ENCODE measurements at regions not wholly inside any gene's neighbourhood (a gene's known extent, or its start where the extent isn't known, plus 50 kb on each side); places are given as distances from the start of the nearest gene placed in this dataset.
A peak's percentile ranks its signal among the peaks of the same experiment; 100 is the strongest.
"Not testable (repeated sequence)": the region's sequence is repeated elsewhere in the genome, so short reads cannot be mapped to it uniquely, and the experiment has no call there.

DNA sequence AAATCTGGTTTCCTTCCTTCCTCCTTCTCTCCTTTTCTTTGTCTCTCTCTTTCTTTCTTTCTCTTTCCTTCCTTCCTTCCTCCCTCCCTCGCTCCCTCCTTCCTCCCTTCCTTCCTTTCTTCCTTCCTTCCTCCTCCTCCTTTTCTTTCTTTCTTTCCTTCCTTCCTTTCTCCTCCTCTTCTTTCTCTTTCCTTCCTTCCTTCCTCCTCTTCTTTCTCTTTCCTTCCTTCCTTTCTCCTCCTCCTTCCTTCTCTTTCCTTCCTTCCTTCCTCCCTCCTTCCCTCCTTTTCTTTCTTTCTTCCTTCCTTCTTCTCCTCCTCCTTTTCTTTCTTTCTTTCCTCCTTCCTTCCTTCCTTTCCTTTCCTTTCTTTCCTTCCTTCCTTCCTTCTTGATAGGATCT is 61.2 kb downstream of the VIP start:
- DNase-seq: no peak

DNA sequence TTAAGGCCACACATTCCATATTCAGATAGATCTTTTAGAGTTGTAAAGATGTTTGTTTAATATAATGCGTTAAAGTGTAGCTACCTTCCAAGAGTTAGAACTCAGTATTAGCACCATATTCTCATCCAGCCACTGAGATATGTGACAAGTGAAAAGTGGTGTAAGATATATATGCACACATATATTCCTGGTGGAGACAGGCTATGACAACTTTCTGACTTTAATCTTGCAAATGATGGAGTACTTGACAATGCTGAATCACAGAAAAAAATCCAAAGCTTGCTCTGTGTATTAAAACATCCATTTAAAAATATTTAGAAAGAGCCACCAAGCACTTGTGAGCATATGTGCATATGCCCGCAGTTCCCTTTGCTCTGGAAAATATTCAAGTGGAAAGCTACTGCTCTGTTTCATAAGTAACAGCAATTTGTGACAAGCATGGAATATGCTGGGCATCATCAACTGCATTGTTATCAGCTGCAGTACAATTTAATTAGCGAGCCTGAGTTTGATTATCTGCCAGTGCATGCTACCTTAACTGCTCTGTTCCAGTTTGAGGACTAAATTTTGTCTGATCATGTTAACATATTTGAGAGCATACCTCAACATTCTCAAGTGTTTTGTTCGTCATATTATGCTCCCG is 64.8 kb downstream of the VIP start:
- no peak for DNase-seq

DNA sequence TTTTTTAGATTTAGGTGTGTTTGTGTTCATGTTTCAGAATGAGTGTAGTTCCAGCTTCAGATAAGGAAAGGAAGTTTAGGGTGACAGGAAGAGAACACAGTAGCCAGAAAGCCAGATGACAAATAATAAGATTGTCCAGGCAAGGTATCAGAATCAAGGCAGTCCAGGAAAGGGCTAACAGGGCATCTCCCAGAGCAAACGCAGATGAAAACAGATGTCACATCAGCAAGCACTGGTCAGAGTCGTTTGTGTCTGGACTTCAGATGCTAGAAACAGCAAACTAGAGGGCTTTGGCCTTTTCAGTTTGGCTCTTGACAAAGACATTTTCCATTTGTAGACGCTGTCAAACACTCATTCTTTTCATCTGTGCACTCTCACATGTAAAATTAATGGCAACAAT is 65.5 kb downstream of the VIP start:
- no peak for DNase-seq

DNA sequence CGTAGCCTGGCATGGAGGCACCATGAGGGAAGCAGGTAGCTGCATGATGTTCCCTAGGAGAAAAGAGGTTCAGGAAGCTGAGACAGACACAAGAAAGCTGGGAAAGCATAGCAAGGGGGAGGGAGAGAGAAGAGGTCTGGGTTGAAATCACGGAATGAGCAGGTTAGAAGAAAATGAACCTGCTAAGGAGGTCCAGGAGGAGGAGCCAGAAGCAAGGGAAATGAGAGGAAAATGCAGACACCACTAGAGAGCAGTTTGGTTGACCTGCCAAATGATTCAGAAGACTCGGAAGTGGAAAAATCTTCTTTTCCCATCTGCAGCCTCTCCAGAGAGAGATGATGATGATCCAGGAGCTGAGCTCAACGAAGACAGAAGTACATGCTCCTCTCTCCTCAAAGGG is 70.9 kb downstream of the VIP start:
- DNase-seq: no peak

DNA sequence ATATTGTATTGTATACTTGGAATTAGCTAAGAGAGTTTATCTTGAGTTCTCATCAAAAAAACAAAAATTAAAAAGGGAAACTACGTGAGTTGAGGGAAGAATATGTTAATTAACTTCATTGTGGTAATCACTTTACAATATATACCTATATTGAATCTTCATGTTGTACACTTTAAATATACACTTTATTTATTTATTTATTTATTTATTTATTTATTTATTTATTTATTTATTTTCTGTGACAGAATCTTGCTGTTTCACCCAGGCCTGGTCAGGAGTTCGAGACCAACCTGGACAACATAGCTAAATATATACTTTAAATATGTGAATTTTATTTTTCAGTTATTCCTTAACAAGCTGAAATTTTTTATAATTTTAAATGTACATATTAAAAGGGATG is 74.1 kb downstream of the VIP start:
- DNase-seq: no peak

DNA sequence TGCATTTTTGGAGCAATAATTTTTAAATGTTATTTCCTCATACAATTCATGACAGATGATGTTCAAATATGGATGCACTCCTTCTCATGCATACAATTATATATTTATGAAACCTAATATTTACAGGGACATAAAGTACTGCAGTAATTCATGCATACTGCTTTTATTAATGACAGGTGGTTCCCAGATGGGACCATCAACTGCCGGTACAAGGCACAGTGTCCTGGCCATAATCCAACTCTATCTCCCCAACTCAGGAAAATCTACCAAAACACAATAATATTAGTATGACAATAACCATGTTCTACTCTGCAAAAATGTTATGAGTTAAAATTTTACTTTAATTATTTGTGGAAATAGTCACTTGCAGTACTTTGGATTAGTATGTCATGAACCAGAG is 77.8 kb downstream of the VIP start:
- DNase-seq: no peak

DNA sequence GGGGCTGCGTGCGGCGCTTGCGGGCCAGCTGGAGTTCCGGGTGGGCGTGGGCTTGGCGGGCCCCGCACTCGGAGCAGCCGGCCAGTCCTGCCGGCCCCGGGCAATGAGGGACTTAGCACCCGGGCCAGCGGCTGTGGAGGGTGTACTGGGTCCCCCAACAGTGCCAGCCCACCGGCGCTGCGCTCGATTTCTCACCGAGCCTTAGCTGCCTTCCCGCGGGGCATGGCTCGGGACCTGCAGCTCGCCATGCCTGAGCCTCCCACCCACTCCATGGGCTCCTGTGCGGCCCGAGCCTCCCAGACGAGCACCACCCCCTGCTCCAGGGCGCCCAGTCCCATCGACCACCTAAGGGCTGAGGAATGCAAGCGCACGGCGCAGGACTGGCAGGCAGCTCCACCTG is 83.8 kb downstream of the VIP start:
- DNase-seq: not testable (repeated sequence)

DNA sequence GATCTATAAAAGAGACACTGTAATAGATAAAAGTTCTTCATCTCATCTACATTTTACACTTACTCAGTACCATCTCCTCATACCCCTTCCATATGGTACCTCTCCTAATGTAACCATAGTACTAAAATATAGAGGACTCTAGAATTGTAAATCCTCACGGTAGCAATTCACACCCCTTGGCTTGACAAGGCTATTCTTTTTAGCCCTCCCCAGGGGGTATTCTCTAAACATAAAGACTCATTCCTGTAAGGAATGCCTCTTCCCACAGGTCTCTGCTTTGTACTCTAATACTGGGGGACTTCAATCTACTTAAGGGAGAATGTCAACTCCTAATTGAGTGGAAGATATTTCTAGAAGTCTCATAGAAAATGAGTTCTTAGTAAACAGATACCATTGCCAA is 85.9 kb downstream of the VIP start:
- no peak for DNase-seq

DNA sequence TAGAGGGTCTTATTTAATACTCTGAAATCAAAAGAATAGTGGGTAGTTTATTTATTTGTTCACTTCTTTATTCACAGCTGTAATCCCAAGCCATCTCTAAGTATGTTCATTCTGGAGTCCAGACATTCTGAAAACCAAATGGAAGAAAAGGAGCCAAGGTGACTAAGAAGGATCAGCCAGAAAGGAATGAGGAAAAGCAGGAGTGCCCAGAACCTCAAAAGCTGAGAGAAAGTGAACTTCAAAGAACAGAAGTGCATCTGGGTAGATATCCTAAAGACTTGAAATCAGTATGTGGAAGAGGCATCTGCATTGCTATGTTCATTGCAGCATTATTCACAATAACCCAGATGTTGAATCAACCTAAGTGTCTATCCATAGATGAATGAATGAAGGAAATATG is 94.8 kb downstream of the VIP start:
- no peak for DNase-seq

DNA sequence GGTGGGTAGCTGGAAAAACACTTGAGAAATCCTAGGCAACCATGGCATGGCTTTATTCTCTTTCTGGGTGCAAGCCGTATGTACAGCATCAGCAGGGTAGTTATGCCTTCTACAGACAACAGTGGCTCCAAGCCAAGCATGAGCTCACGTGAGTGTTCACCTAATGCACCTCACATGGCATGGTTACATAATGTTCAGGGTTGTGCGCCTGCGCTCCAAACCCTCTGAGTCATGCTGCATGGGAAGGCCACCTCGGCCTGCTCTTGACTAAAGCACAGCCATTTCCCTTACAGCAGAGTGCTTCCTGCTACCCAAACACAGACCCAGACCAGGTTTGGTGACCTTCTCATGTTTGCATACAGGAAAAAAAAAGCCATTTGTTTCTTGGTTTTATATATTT is 96.2 kb downstream of the VIP start:
- no peak for DNase-seq

DNA sequence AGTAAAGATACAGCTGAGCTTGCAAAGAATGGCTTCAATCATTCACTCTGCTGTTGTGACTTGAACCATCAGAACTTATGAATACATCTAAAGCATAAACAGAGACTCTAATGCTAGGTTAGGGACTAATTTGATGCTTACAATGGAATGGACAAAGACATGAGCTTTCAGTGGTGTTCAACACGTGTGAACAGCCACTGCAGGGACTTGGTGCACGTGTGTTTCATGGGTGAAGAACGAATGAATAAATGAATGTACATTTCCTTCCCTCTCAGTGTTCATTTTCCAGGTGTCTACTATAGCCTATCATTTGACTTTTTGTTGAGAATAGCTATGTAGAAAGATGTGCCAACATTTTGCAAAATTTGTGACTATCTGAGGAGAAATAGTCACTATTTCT is 98.3 kb downstream of the VIP start:
- DNase-seq: no peak

DNA sequence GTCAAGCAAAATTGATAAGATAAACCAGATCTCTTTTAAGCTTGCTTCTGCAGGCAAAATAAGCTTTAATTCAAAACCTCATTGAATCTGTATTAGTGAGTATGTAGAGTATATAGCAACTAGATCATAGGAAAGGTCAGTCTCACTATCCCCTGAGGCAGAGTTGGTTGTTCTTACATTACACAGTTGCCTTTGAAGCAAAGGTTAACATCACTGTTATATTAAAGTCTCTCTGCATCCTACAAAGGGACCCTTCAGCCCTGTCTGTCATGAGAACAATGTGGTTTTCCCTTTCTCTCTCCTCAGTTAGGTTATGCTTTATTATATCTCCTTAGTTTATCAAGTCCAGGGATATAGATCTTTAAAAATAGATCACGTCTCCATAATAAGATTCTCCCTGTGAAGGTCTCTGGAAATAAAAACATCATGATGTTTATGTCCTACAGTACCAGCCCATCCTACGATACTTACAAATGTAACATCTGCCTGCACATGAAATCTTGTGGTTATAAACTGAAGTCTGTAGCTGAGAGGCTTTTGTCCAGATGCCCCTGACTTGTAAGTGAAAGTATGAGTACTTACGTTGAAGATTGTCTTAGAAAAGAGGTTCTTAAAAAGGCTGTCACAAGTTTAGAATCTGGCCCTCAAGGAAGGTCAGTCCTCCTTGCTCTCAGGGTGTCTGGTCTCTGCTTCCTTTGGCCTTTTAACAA is 103.6 kb downstream of the VIP start:
- DNase-seq: no peak

DNA sequence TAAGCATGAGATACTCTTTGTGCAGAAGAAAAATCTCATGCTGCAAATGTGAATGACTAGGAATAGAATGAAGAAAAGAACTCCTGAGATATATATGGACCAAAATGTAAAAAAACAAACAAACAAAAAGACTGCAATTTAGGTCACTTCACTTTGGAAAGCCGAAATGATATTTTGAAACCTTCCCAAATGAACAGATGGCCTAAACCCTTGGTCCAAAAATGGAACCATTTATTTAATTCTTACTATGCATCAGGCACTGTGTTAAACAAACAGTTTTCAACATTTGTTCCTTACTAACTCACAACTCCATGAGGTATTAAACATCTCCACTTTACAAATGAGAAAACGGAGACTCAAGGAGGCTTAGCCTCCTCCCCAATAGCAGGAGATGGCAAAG is 107.5 kb downstream of the VIP start:
- no peak for DNase-seq

DNA sequence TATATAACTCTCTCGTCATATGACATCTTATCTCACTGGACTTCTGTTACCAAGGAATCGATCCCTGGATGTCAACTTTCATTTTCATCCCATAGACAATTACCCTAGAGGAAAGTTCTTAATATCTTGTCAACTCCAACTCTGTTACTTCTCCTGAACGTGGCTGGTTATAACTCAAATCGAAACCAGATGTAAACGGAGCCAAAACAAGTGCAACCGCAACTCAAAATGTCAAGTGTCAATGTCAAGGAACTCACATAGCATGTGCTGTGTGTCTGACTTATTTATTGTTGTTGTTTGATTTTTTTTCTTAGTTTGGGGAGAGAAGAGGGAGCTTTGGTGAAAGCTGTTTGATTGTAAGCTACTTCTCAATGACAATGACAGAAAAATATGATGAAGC is 108.6 kb downstream of the VIP start:
- no peak for DNase-seq

DNA sequence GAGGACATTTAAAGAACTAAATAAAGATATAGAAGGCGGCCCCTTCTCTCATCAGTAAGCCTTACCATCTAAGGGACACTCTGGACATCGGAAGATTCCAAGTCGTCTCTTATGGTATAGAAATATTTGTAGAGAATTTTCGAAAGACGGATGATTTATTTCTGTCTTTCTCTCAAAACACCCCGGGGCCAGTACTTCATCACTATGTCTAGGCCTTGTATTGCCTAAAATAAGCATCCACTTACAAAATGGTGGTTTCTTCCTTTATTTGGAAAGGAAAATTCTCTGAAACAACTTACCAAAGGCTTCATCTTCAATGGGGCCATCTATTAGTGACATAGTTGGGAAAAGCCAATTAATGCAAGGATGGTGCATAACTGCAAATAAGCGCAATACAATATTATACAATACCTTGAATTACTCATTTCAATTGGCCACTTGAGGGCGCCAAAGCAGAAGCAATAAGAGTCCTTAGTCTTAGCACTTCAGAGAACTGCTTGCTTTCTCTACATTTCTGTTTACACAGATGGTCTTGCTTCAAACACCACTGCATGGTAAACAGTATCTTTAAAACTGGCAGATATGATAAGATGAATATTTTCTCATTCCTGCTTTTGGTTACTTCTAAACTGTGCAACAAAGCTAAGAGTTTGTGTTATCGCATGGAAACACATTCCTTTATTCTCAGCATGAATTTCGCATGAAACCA is 113.2 kb downstream of the VIP start:
- DNase-seq: peak; percentile 27

DNA sequence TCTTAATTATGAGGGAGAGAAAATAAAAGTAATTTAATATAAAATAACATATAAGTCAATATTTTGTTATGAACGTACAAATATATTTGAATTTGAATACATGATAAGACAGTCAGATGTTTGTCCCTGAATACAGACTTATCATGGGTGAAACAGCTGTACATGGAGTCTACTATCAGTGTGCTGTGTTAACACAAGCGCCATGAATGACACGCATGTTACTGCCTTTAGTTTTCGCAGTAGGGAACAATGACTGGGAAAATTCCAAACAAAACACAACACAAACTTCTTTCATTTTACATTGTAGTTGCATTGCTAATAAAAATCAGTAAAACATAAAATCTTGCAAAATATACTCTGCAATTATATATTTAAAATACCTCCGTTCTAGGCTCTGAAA is 108.6 kb downstream of the FBXO5 start:
- no peak for DNase-seq

DNA sequence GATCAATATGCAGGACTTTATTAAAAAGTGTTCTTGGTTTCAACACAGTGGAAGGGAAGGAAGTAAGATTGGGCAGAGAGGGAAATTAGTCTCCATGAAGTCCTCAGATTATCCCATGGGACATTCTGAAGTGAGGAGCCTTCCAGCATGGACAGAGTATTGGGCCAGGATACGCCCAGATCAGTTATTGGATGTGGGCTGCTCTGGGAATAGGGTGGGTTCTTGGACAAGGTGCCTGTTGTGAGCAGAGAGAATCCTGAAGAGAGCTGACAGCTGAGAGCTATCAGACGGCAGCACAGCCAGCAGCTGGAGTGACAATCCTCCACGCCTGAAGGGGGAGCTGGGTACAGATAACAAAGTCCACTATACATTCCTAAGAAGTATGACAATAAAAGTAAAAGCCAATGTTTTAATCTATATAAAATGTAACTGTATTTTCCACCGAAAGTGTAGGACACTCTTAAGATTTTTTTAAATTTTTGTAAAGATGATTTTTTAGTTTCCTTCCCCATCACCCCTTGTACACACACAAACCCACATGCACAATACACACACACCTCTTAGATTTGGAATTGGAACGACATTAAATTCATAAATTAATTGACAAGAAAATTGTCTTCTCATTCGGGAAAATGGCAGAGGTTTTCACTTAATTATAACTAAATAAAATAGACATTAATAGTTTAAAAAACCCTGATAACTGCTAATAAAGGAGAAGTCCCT is 107.8 kb downstream of the FBXO5 start:
- DNase-seq: peak; percentile 30

DNA sequence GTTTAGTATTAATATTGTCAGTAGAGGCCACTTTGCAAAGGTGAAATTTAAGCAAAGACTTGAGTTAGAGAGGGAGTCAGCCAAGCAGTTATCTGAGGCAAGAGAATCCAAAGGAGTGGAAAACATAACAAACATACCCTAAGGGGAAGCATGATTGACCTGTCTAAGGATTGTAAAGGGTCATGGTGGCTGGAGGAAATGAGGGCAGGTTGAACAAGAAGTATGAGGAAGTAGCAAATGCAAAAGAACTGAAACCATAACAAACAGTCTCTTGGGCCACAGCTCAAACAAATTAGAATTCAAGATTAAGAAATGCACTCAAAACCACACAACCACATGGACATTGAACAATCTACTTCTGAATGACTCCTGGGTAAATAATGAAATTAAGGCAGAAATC is 103.2 kb downstream of the FBXO5 start:
- DNase-seq: no peak

DNA sequence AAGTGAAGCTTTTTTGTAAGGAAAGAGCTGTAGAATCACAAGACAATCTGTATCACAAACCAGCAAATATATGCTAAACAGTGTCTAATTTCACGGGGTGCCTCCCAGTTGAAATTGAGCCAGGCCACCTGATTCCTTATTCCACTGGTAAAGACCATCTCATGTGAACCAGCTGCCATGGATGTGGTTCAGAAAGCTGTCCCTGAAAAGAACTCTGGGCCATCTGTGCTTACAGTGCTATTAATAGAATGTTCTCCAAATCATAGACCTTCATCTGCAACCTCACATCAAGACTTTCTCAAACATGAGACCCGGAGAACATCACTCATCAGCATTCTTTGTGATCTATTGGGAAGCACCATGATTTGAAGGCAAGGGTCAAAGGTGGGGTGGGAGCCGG is 89.7 kb downstream of the FBXO5 start:
- DNase-seq: no peak

DNA sequence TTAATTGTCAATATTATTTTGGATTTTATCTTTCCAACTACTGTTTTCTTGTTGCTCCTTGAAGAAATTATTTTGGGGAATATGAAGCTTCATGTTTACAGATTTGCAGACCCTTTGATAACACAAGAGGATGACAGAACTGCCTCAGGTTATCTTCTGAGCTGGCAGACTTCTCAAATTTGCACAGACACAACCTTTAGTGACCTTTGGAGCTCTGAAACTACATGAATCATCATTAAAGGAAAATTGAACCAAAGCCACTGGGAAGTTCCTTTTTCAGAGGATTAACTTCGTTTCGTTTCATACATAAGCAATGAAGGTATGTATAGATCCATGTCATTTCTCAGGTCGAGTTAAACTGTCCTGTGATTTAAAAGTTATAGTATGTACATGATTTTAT is 85.9 kb downstream of the FBXO5 start:
- no peak for DNase-seq

DNA sequence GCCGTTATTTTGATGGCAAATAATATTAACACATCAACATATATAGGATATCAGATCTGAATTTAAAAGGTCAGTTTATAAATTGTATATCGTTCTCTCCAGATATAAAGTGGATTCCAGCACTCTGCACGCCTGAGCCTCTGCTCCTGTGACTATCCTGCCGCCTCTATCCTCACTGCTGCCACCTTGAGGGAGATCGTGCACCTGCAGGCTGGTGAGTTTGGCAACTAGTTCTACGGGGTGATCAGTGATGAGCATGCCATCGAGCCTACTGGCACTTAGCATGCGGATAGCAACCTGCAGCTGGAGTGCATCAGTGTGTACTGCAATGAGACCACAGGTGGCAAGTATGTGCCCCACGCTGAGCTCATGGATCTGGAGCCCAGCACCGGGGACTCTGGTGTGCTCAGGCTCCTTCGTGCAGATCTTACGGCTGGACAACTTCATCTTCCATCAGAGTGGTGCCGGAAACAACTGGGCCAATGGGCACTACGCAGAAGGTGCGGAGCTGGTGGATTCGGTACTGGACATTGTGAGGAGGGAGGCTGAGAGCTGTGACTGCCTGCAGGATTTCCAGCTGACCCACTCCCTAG is 84.9 kb downstream of the FBXO5 start:
- peak; percentile 19 for DNase-seq

DNA sequence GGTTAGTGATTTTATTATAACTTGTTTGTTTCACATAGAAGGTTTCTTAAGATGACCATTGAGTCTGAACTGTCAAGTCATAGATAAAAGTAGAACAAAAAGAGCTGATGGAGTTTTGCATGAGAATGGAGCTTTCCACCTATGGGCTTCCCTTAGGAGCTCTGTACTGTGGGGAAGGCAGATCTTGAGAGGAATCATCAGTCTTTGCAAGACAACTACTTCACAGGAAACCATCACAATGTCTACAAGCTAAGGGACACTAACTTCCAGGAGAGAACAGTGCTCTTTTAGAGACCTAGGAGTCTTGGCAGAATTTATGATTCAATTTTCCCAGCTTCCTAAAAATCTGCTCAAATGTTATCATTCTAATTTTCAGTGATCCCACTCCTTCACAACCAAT is 78.2 kb downstream of the FBXO5 start:
- DNase-seq: no peak

DNA sequence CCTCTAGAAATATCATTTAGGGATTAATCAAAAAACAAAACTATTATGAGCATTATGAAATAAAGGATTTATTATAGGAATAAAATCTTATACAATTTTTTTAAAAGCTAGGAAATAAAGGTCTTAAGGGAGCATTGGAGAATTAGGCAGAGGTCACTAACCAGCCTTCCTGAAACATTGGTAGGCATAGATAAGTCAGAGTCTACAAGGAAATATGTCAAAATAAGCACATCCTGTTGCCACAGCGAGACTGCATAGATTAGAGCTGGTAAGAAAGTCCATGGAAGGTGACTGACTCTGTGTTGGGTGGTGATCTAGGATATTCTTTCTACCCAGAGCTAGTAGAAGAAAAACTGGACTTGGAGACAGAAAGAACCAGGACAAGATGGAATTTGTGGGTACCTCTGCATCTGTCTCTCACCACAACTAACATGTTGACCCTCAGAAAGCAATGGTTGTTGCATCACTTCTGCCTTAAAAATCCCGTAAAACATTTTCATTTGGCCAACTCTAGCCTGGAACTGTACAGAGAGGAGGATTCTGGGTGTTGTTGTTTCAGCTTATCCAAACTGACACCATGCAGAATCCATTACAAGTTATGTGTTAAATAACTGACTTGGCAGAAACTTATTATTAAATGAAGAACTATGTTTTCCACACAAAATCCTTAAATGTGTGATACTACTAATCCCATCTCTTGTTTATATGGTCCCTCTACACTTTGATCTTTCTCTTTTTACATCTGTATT is 77.1 kb downstream of the FBXO5 start:
- no peak for DNase-seq
